Ovary (tissue), 7 donors: ENCODE measurements at regions not wholly inside any gene's neighbourhood (a gene's known extent, or its start where the extent isn't known, plus 50 kb on each side); places are given as distances from the start of the nearest gene placed in this dataset.

Source experiments
- DNase-seq, 5 donors: peaks; one replicate each; pipeline ENCODE4 v3.0.0-alpha.2; 2019 to 2020
- H3K27ac ChIP-seq, 2 donors: fragments of 200-600 bp; one replicate each; pipeline versions ENCODE4 v1.5.1 to v1.8.0; 2019 to 2022
- H3K27me3 ChIP-seq: fragments of 200-600 bp; one replicate; pipeline ENCODE4 v1.8.0; 2022
- H3K36me3 ChIP-seq: fragments of 200-600 bp; sonication (generic); one replicate; pipeline ENCODE4 v1.5.1; 2019
- H3K4me1 ChIP-seq: one replicate; pipeline ENCODE4 v1.8.1; 2013; ENCODE audit warnings: mild to moderate bottlenecking, moderate library complexity; ENCODE audit not compliant: insufficient read depth
- H3K4me3 ChIP-seq: fragments of 200-600 bp; sonication (generic); one replicate; pipeline ENCODE4 v1.5.1; 2017
- H3K9me3 ChIP-seq, 2 donors: fragments of 200-600 bp in 1 of 2; sonication (generic) in 1 of 2; one replicate each; pipeline versions ENCODE4 v1.5.1 to v1.8.1; 2013 to 2019; ENCODE audit warnings: mild to moderate bottlenecking in 1 of 2, moderate library complexity in 1 of 2
- CTCF ChIP-seq, 3 donors: fragments of 450-650 bp in 2 of 3; fragments of 200-600 bp in 1 of 3; IDR thresholded peaks; one replicate each; pipeline versions ENCODE4 v1.5.1 to v1.8.0; 2016 to 2022; ENCODE audit warnings: antibody characterized with exemption in 3 of 3, mild to moderate bottlenecking in 1 of 3
- EP300 ChIP-seq: sonication (generic); formaldehyde crosslinking; IDR thresholded peaks from one replicate; pipeline ENCODE4 v1.6.1; 2017; ENCODE audit warnings: antibody characterized with exemption
- POLR2A ChIP-seq: fragments of 450-650 bp; IDR thresholded peaks from one replicate; pipeline ENCODE4 v1.6.1; 2017; ENCODE audit warnings: antibody characterized with exemption, mild to moderate bottlenecking, moderate library complexity
- WGBS, 3 donors: extraction: QIAGEN DNeasy Blood & Tissue Kit in 1 of 3; methylation state at CpG; one replicate each; pipeline versions ENCODE4 v1.1.5 to v1.1.7; 2013 to 2017; 5-methylcytosine and 5-hydroxymethylcytosine counted together
- intact Hi-C, 4 donors: fragments of 100-400 bp; cut with DNase I; formaldehyde crosslinking; loops; one replicate each; pipeline versions ENCODE4 v1.11.0 to v1.15.1; 2022 to 2023
- donor health status: DM: no; HTN: no; CAD: no; lungs with moderate emphysema.
- donor health status: DM: no; HTN: no; CAD: no.
- donor health status: Bipolar disorder and iron deficiency.
- donor health status: DM: no; HTN: no; CAD: no.
- donor health status: DM: yes; HTN: yes; CAD: no.

- intact Hi-C loops, result no loop called here
- Histone ChIP-seq H3K27ac (no peak overlapping the region), H3K27me3 (no peaks in the 10 kb centered on the region), H3K9me3 (no peaks in the 10 kb centered on the region), H3K4me3 (no peak overlapping the region), H3K4me1 (no peaks in the 10 kb centered on the region), H3K36me3 (no peaks in the 10 kb centered on the region)
- no peak for DNase-seq
- TF ChIP-seq EP300, result no peak
- TF ChIP-seq POLR2A, result no peak
- no peak for TF ChIP-seq CTCF (IDR thresholded peaks at IDR 0.05)
- WGBS, 3 donors, result 72 to 83% (median 78%) methylated on average over 4 of the region's 4 CpGs
Measured at GRCh38 chr4:178349601-178350000, 907.4 kb upstream of the AGA start.

DNA sequence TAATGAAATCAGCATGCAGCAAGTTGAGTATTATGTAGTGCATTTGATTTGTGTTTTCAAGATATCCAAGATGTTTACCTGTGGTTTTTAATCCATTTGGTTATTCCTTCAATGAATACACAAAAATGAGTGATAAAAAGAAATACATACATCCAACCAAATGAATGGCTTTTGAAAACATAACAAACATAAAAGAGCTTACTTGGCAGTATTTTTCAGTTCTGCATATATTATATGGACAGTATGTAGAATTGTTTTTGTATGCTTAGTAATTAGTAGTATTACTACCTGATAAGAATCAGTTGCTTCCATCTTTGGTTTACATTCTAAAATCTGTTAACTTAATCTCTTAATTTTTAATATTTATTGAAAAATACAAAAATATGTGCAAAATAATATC, 908.9 kb upstream of the AGA start:
- Histone ChIP-seq H3K27me3 (no peaks in the 10 kb centered on the region), H3K36me3 (no peaks in the 10 kb centered on the region), H3K27ac (no peak overlapping the region), H3K4me1 (no peaks in the 10 kb centered on the region), H3K4me3 (no peak overlapping the region), H3K9me3 (no peaks in the 10 kb centered on the region)
- TF ChIP-seq EP300 (no peak), POLR2A (no peak), CTCF (IDR thresholded peaks at IDR 0.05) (no peak)
- DNase-seq, result no peak
- intact Hi-C loops, result no loop called here

GRCh38 chr4:178356725-178357124, 914.5 kb upstream of the AGA start:
- TF ChIP-seq POLR2A (no peak), EP300 (no peak), CTCF (IDR thresholded peaks at IDR 0.05) (no peak)
- 91 to 92% (median 92%) methylated on average over 2 of the region's 2 CpGs for WGBS, 3 donors
- H3K36me3 ChIP-seq, result no peaks in the 10 kb centered on the region
- intact Hi-C loops, result no loop called here
- no peaks in the 10 kb centered on the region for H3K9me3 ChIP-seq
- H3K27ac ChIP-seq, result no peak overlapping the region
- no peaks in the 10 kb centered on the region for H3K27me3 ChIP-seq
- no peaks in the 10 kb centered on the region for H3K4me1 ChIP-seq
- no peak for DNase-seq
- no peak overlapping the region for H3K4me3 ChIP-seq

- intact Hi-C loops, result no loop called here
Measured at GRCh38 chr4:178385481-178385880, 943.2 kb upstream of the AGA start.

More at GRCh38 chr4:178385481-178385880, 943.2 kb upstream of the AGA start:
- 72 to 88% (median 84%) methylated on average over 2 of the region's 2 CpGs for WGBS, 3 donors
- no peak for DNase-seq
- Histone ChIP-seq H3K27me3 (no peaks in the 10 kb centered on the region), H3K4me1 (no peaks in the 10 kb centered on the region), H3K27ac (no peak overlapping the region), H3K4me3 (no peak overlapping the region), H3K36me3 (no peaks in the 10 kb centered on the region), H3K9me3 (no peaks in the 10 kb centered on the region)
- no peak for TF ChIP-seq POLR2A
- TF ChIP-seq EP300, result no peak
- no peak for TF ChIP-seq CTCF (IDR thresholded peaks at IDR 0.05)
